H9 (cell line): ENCODE measurements at regions not wholly inside any gene's neighbourhood (a gene's known extent, or its start where the extent isn't known, plus 50 kb on each side); places are given as distances from the start of the nearest gene placed in this dataset.

Source experiments
- DNase-seq: peaks from one replicate; pipeline ENCODE4 v3.0.0-alpha.2; 2017
- H2AFZ ChIP-seq: one replicate; pipeline ENCODE4 v1.6.1; 2013; ENCODE audit warnings: mild to moderate bottlenecking, low read length, control low read depth, moderate library complexity
- H2AK5ac ChIP-seq: 2 replicates; pipeline ENCODE4 v1.6.1; 2013; ENCODE audit warnings: low read length, control low read depth, mixed read lengths; ENCODE audit not compliant: insufficient read length
- H2BK120ac ChIP-seq: one replicate; pipeline ENCODE4 v1.6.1; 2013; ENCODE audit warnings: low read depth, mild to moderate bottlenecking, low read length, control low read depth, inconsistent platforms; ENCODE audit not compliant: poor library complexity, severe bottlenecking
- H2BK12ac ChIP-seq: 2 replicates; pipeline ENCODE4 v1.6.1; 2013; ENCODE audit warnings: low read length, control low read depth, mixed read lengths, low read depth; ENCODE audit not compliant: insufficient read length
- H2BK15ac ChIP-seq: 2 replicates; pipeline ENCODE4 v1.6.1; 2013; ENCODE audit warnings: low read depth, low read length, control low read depth
- H2BK20ac ChIP-seq: one replicate; pipeline ENCODE4 v1.6.1; 2013; ENCODE audit warnings: low read depth, mild to moderate bottlenecking, low read length, control low read depth, inconsistent platforms; ENCODE audit not compliant: poor library complexity, severe bottlenecking
- H2BK5ac ChIP-seq: 2 replicates; pipeline ENCODE4 v1.6.1; 2013; ENCODE audit warnings: low read length, control low read depth, mixed read lengths; ENCODE audit not compliant: insufficient read length
- H3K14ac ChIP-seq: 2 replicates; pipeline ENCODE4 v1.6.1; 2013; ENCODE audit warnings: low read length, control low read depth; ENCODE audit not compliant: insufficient read depth
- H3K18ac ChIP-seq: 2 replicates; pipeline ENCODE4 v1.6.1; 2013; ENCODE audit warnings: low read depth, mild to moderate bottlenecking, mixed read lengths, low read length, control low read depth; ENCODE audit not compliant: insufficient read length
- H3K23ac ChIP-seq: 2 replicates; pipeline ENCODE4 v1.6.1; 2013; ENCODE audit warnings: low read length, control low read depth, mixed read lengths, low read depth; ENCODE audit not compliant: insufficient read length
- H3K23me2 ChIP-seq: 2 replicates; pipeline ENCODE4 v1.6.1; 2013; ENCODE audit warnings: low read depth, mild to moderate bottlenecking, mixed read lengths, low read length, control low read depth; ENCODE audit not compliant: insufficient read length, poor library complexity, severe bottlenecking
- H3K27ac ChIP-seq: 2 replicates; pipeline ENCODE4 v1.5.1; 2013; ENCODE audit warnings: low read length, control low read depth, mixed read lengths, low read depth; ENCODE audit not compliant: insufficient read length
- H3K27me3 ChIP-seq: 2 replicates; pipeline ENCODE4 v1.6.1; 2013; ENCODE audit warnings: low read length, control low read depth, inconsistent platforms; ENCODE audit not compliant: insufficient read depth
- H3K4ac ChIP-seq: 2 replicates; pipeline ENCODE4 v1.6.1; 2013; ENCODE audit warnings: low read depth, mild to moderate bottlenecking, control low read depth, inconsistent platforms, low read length, moderate library complexity
- H3K4me1 ChIP-seq: 2 replicates; pipeline ENCODE4 v1.6.1; 2013; ENCODE audit warnings: low read length, control low read depth, inconsistent platforms; ENCODE audit not compliant: insufficient read depth
- H3K4me2 ChIP-seq: 2 replicates; pipeline ENCODE4 v1.6.1; 2013; ENCODE audit warnings: low read length, control low read depth, mixed read lengths; ENCODE audit not compliant: insufficient read length, insufficient read depth
- H3K56ac ChIP-seq: 2 replicates; pipeline ENCODE4 v1.6.1; 2013; ENCODE audit warnings: low read depth, mild to moderate bottlenecking, mixed read lengths, low read length, control low read depth; ENCODE audit not compliant: insufficient read length
- H3K79me1 ChIP-seq: 2 replicates; pipeline ENCODE4 v1.6.1; 2013; ENCODE audit warnings: low read depth, mild to moderate bottlenecking, moderate library complexity, low read length, control low read depth, inconsistent platforms; ENCODE audit not compliant: insufficient read depth, poor library complexity, severe bottlenecking
- H3K79me2 ChIP-seq: 2 replicates; pipeline ENCODE4 v1.6.1; 2013; ENCODE audit warnings: low read length, control low read depth, inconsistent platforms; ENCODE audit not compliant: insufficient read depth
- H3K9ac ChIP-seq: 2 replicates; pipeline ENCODE4 v1.6.1; 2013; ENCODE audit warnings: low read length, control low read depth, mixed read lengths; ENCODE audit not compliant: insufficient read length; ENCODE audit errors: extremely low read depth
- H3K9me3 ChIP-seq: one replicate; pipeline ENCODE4 v1.6.1; 2013; ENCODE audit warnings: low read depth, low read length, inconsistent platforms; ENCODE audit not compliant: control insufficient read depth
- H3T11ph ChIP-seq: one replicate; pipeline ENCODE4 v1.6.1; 2013; ENCODE audit warnings: mild to moderate bottlenecking, low read length, control low read depth, inconsistent platforms
- H4K20me1 ChIP-seq: one replicate; pipeline ENCODE4 v1.6.1; 2013; ENCODE audit not compliant: control insufficient read depth, insufficient read length, insufficient read depth
- H4K5ac ChIP-seq: 2 replicates; pipeline ENCODE4 v1.6.1; 2013; ENCODE audit warnings: low read depth, mild to moderate bottlenecking, mixed read lengths, low read length, control low read depth; ENCODE audit not compliant: insufficient read length
- H4K8ac ChIP-seq: replicated peaks from 2 replicates; pipeline ENCODE4 v1.6.1; 2013; ENCODE audit warnings: low read length, control low read depth, mixed read lengths, low read depth; ENCODE audit not compliant: insufficient read length
- H4K91ac ChIP-seq: 2 replicates; pipeline ENCODE4 v1.6.1; 2013; ENCODE audit warnings: low read depth, mild to moderate bottlenecking, moderate library complexity, mixed read lengths, low read length, control low read depth; ENCODE audit not compliant: insufficient read length
- H3K27ac Mint-ChIP-seq, 3 experiments: 2 replicates in 2 of 3; 3 replicates in 1 of 3; pipeline ENCODE4 v1.8.0; 2020 to 2021; ENCODE audit warnings: mixed read lengths in 3 of 3, mild to moderate bottlenecking in 1 of 3, moderate library complexity in 1 of 3
- H3K27me3 Mint-ChIP-seq: 2 replicates; pipeline ENCODE4 v1.8.0; 2021; ENCODE audit warnings: low read depth, mild to moderate bottlenecking, moderate library complexity, mixed read lengths
- H3K36me3 Mint-ChIP-seq, 3 experiments: 2 replicates in 2 of 3; 3 replicates in 1 of 3; pipeline ENCODE4 v1.8.0; 2020 to 2021; ENCODE audit warnings: low read depth in 3 of 3, mixed read lengths in 3 of 3; ENCODE audit not compliant: insufficient read depth in 1 of 3
- H3K4me1 Mint-ChIP-seq, 2 experiments: 2 replicates each; pipeline ENCODE4 v1.8.0; 2020; ENCODE audit warnings: mixed read lengths in 2 of 2
- H3K4me3 Mint-ChIP-seq, 2 experiments: 2 replicates in 1 of 2; 3 replicates in 1 of 2; pipeline ENCODE4 v1.8.0; 2020 to 2021; ENCODE audit warnings: mild to moderate bottlenecking in 2 of 2, mixed read lengths in 2 of 2, moderate library complexity in 1 of 2
- H3K9me3 Mint-ChIP-seq, 2 experiments: 2 replicates in 1 of 2; 3 replicates in 1 of 2; pipeline ENCODE4 v1.8.0; 2020; ENCODE audit warnings: mild to moderate bottlenecking in 2 of 2, mixed read lengths in 2 of 2, moderate library complexity in 1 of 2
- CTCF ChIP-seq: fragments of 200-600 bp; sonication (generic); conservative IDR thresholded peaks from 3 replicates; pipeline ENCODE4 v1.8.0; 2021; ENCODE audit warnings: antibody characterized with exemption, mild to moderate bottlenecking
- WGBS: extraction: QIAGEN DNeasy Blood & Tissue Kit; methylation state at CpG from one replicate; pipeline ENCODE4 v1.1.7; 2013; ENCODE audit warnings: missing lambda C conversion rate, low lambda C conversion rate, mixed read lengths; ENCODE audit not compliant: insufficient read length; ENCODE audit errors: extremely low coverage; 5-methylcytosine and 5-hydroxymethylcytosine counted together

- Histone ChIP-seq H2BK15ac (no peak overlapping the region), H4K5ac (no peak overlapping the region), H2BK5ac (no peak overlapping the region), H3K9ac (no peak overlapping the region), H3K27me3 (no peaks in the 10 kb centered on the region), H3K23ac (no peak overlapping the region), H4K8ac (no peak overlapping the region), H3K4me2 (no peak overlapping the region), H3K4me1 (no peaks in the 10 kb centered on the region), H4K91ac (no peak overlapping the region), H2BK20ac (no peak overlapping the region), H2AFZ (no peak overlapping the region), H3K14ac (no peak overlapping the region), H3K4ac (no peak overlapping the region), H2BK120ac (no peak overlapping the region), H3K56ac (no peak overlapping the region), H4K20me1 (no peaks in the 10 kb centered on the region), H2AK5ac (no peak overlapping the region), H3K18ac (no peak overlapping the region), H3K27ac (no peak overlapping the region), H3K9me3 (no peaks in the 10 kb centered on the region), H3K23me2 (no peaks in the 10 kb centered on the region), H2BK12ac (no peak overlapping the region), H3K79me2 (no peaks in the 10 kb centered on the region), H3T11ph (no peak overlapping the region), H3K79me1 (no peaks in the 10 kb centered on the region)
- Mint-ChIP-seq H3K9me3 (peaks cover 0 to 8% of the 10 kb centered on the region in 2 experiments; a peak in 3 of 5 replicates), H3K36me3 (peaks cover 0 to 8% (median 3%) of the 10 kb centered on the region in 3 experiments; a peak in 4 of 7 replicates), H3K4me3 (no peak overlapping the region), H3K4me1 (no peaks in the 10 kb centered on the region), H3K27ac (no peak overlapping the region), H3K27me3 (no peaks in the 10 kb centered on the region; the same call in 1 of the 2 replicates)
- DNase-seq = no peak
- TF ChIP-seq CTCF = no peak
- no CpG with 5 or more reads among the region's 2 CpGs for WGBS
Measured at GRCh38 chr4:108445716-108446115, 174.7 kb upstream of the RPL34 start.
